HK-2 (cell line): ENCODE measurements at regions not wholly inside any gene's neighbourhood (a gene's known extent, or its start where the extent isn't known, plus 50 kb on each side); places are given as distances from the start of the nearest gene placed in this dataset.
"Not testable (repeated sequence)": the region's sequence is repeated elsewhere in the genome, so short reads cannot be mapped to it uniquely, and the experiment has no call there.

Experiments used
- DNase-seq: peaks from one replicate; pipeline ENCODE4 v3.0.0-alpha.2; 2018; ENCODE audit not compliant: unreplicated experiment

DNA sequence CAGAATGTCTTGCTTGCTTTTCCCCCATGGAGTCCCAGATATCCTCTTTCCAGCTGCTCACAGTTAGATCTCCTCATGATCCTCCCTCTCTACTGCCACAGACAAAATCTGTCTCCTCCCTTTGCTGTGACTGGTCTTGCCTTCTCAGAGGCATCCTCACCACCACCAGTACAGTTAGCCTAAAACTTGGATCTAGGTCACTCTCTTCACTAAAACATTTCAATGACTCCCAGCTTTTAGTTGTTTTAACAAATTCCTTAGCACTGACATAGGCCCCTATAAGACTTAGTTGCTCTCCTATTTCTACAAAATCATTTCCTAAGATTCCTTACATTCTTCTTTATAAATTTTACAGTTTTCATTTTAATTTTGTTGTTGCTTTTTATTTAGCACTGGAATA lies 734.2 kb upstream of the CHAC2 start:
- DNase-seq, result no peak

DNA sequence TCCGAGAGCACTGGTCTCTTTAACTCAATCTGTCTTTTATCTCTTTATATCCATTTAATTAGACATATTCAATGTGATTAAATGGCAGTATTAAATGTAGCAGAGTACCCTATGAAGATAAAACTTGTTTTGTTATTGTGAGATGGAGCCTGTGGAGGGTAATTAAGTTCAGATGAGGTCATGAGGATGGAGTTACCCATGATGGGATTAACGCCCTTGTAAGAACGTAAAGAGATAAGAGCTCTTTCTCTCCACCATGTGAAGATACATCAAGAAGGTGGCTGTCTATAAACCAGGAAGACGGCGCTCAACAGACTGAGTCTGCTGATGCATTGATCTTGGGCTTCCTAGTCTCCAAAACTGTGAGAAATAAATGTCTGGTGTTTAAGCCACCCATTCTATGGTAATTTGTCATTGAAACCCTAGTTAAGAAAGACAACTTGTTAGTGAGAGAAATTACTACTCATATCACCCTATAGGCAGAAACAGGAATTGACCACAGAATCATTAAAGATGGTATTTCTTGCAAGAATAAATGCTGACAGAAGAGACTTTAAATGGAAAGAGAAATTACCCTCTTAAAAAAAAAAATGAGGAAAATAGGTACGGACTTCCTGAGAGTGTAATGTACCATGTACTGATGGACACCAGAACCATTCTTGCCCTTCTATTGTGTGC lies 738.7 kb upstream of the CHAC2 start:
- DNase-seq, result no peak

DNA sequence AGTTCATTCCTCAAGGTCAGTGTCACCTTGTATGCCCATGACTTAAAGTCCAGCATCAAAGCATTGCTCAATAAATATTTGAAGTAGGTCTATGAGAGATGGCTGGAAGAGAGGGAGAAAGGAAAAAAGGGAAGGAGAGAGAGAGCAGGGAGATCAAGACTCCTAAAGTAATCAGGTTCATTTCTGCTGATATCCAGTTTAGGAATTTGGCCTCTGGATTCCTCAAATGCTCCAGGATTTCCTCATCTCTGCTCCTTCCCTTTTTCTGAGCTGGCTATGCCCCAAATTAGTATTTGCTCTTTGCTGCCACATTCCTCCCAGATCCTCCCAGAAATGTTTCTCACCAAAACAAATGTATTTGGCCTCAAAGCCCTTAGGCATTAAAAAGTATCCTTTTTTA lies 739.4 kb upstream of the CHAC2 start:
- DNase-seq, result no peak

DNA sequence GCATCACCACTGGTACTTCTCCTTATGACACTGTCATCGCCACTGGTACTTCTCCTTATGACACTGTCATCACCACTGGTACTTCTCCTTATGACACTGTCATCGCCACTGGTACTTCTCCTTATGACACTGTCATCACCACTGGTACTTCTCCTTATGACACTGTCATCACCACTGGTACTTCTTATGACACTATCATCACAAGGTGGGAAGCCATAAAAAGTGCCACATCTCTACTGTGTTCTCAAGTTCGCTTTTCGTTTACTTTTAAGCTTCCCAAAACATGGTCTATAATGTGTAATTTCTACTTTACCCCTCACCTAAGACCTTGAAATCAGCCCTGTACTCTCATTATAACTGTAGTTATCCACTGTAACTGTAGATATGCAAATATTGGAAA lies 745.4 kb upstream of the CHAC2 start:
- DNase-seq, result not testable (repeated sequence)

DNA sequence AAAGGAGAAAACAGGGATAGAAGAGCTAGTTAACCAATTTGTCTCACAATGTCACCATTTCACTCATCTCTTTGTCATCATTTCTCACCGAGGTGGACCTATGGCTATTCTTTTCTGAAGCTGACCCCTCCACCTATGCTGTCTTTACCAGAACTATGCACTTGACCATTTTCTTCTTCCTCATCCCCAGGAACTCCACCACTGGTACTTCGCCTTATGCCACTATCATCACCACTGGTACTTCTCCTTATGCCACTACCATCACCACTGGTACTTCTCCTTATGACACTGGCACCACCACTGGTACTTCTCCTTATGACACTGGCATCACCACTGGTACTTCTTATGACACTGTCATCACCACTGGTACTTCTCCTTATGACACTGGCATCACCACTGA lies 745.8 kb upstream of the CHAC2 start:
- DNase-seq, result no peak

DNA sequence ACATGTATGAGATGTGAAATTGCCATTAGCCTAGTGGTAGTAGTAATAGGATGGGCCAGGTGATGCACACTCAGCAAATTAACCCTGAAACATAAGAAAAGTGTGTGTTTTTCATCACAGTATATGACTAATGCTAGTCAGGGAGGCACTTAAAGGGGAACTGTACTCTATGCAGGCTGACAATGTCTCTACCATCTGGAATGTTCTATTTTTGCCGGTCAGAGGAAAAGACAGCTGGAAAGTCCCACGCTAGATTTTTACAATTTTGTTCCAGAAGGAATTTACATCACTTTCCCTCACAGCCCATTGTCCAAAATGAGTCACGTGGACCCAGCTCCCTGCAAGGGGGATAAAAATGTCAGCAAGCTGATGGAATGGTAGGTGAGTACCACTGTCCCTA lies 746.3 kb upstream of the CHAC2 start:
- no peak for DNase-seq

DNA sequence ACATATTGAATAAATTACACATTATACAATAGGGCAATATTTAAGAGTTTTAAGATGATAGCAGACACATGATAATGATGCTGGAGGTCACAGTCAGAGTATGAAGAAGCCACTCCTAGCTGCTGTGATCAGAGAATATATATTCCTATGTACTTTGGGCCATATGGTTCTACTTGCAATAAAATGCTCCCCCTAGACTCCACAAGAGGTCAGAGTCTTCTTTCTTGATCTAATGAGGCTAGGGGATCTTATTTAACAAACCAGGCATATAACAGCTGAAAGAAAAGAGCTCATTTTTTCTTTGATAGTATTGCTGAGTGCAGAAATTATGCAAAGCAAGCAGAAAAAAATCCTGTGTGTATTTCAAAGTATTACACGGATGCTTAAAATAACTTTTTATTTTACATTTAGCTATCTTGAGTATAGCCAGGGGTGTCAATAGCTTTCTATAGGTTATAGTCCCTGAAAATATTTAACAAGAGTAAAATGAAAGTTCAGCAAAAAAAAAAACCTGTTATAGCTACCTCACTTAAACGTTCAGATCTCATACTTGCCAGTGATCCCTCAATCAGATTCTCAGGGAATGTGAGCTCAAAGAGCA lies 748.7 kb upstream of the CHAC2 start:
- no peak for DNase-seq

DNA sequence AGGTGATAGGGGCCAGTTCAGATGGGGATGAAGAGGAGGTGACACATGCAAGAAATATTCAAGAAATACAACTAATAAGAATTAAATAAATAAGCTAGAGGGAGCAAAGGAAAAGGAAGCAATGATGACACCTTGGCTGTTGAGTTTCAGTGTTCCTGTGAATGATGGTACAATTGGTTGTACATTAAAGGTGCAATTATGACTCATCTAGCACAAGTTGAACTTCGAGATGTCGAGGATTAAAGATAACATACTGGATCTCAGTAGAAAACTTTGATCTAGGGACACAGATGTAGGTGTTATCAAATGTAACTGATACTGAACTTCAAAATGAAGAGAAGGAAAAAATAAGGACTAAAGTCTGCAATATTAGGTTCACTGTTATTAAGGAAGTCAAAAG lies 760.6 kb upstream of the CHAC2 start:
- no peak for DNase-seq

DNA sequence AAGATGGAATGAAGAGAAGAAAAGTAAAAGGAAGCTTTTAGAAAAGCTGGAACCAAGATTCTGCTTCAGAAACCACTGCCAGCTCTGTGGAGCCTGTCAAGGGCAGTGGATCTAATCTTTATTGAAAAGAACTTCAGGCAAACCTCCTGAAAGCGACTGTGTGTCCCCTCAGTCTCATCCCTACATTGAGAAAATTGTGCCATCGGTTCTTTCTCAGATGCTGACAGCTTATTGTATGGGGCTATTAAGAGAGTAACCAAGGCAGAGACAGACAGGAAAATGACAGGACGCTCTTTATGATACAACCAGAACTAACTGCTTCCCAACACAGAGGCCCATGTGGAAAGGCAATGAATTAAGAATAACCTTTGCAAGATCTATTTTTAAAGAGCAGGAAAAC lies 763.2 kb upstream of the CHAC2 start:
- DNase-seq, result no peak

DNA sequence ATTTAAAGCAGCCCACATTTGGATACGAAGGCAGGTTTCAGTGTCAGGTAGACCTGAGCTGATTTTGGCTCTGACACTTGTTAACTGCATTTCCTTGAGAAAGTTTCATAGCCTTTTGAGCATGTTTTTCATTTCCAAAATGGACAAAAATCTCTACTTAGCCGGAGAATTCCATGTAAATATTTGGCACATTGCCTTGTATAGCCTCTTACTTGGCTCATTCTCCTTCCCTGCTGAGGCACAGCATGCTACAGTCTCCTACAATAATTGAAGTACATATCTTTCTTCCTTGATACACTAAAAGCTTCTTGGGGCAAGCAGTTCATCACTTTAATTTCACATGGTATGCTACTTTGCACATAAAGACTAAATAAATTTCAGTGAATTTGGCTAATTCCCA lies 772.2 kb upstream of the CHAC2 start:
- DNase-seq, result no peak

DNA sequence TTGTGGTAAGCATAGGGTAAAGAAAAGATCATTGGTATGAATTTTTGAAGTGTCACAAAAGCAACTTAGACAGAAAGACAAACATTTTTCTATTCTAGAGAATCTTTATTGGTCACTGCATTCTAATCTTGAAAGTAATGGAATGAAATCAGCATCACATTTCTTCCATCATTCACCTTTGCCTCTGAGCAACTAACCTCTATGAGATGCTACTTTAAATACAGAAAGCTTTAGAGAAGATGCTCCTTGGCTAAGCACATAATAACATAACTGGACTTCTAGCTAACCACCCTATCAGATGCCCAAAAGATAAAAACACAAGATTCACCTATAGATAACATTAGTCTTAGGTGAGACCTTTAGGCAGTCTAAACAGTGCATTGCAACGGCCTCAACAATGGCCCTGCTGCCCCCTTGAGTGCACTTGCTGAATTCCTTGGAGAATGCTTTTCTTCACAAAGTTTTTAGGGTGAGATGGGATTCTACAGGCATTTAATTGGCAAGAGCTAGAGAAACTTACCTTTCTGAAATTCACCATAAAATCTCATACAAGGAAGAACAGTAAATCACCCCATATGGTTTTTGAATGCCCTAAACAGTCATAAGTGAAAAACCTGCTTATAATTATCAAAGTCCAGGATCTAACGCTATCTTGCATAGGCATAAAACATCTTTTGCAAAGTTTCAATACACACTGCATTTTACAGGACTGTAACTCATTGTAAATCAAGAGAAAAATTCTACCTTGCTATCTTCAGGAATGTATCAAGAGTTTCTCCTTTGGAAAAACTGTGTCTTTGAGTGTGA lies 791.3 kb upstream of the CHAC2 start:
- peak; percentile 5 for DNase-seq

DNA sequence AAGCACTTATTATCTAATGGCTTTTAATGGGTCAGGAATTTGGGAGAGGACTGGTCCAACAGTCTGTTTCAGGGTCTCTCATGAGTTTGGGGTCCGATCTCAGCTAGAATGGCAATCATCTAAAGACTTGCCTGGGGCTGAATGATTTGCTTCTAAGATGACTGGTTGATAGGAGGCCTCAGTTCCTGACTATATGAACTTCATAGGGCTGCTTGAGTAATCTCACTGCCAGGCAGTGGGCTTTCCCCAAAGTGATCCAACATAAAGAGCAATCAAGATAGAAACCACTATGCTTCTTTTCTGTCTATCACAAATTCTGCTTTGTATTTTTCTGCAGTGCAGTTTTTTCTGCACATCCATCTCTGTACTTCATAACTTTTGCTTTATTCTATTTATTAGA lies 793.5 kb upstream of the CHAC2 start:
- no peak for DNase-seq

DNA sequence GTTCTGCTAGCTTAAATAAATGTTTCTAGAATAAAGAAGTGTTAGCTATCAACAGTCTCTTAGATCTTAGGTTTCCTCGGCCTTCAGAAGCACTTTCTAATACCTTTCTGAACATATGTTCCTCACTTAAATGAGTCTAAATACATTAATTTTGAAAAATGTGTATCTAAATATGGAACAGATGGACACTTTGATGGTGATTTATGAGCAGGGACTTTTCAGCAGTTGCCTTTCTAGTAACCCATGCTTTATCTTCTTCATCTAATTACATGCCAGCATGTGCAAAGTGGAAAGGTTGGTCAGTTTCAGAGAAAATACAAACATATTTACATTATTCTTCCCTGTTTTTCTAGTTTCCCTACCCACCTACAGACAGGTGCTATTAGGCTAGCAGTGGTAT lies 797.0 kb upstream of the CHAC2 start:
- DNase-seq, result no peak

DNA sequence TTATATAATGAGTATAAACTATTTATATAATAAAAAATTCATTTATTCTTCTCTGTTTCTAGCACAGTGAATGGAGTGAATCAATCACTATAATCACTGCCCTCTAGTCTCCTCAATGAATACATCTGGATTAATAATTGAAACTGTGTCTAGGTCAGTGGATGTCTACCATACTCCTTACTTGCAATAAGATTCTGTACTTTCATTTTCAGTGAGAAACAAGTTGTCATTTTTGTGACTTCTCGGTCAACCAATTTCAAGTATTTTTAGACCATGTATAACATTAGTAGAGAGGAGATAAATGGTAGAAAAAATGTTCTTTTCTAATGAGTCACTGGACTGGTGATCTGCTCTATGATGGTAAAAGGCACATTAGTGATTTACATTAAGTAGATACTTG lies 799.6 kb upstream of the CHAC2 start:
- DNase-seq, result no peak

DNA sequence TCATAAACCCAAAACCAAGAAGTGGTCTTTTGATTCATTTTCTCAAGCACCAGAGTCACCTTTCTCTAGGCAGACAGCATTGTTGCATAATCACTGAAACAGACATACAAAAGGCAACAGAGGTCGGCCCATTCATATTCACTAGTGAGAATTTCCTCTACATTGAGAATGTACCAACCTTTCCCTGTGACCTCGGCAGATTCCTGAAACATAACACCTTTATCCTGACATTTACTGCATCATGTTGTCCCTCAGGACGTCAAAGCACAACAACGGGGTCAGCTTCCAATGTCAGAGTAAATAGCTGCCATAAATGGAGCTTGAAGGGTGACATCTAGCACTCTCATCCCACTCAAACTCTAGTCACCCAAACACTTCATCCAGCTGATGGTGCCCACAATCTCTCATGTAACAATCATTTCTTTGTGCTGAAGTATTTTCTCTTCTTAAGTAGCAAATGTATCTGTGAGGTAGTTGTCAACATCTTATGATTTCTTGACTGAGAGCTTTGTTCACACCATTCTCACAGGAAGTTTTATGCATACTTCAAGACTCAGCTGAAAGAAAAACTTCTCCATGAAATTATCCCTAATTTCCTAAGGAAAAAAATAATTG lies 802.6 kb upstream of the CHAC2 start:
- no peak for DNase-seq

DNA sequence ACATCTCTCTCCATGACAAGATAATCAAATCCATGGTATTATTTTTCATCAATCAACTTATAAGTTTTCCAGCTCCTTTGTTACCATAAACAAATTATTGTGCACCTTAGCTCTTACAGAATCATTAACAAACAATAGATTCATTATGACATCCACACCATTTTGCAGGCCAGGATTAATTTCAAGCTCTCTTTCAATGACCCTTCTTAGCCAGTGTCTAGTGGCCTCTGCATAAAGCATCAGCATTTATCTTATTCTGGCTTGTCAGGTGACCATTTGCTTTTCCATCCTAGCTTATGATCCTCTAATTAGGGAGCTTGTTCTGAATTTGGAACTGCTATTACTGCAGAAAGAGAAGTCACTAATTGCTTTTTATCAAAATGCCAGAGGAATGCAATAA lies 806.2 kb upstream of the CHAC2 start:
- DNase-seq, result no peak

DNA sequence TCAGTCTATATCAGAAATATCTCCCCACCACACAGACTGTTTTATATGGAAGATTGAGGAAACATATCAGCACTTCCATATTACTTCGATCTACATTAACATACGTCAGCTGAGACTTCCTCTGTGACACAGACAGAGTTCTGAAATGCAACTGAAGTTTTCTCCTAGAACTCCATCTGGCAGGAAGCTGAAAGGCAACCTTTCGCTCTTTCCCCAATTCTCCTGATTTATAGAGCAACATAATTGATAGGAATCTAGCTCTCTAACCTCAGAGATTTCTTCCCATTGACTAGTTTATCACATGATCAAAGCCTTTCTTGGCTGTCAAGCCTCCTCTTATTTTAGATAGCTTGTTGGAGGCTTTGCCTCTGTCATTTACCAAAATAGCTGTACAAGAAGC lies 806.7 kb upstream of the CHAC2 start:
- no peak for DNase-seq

DNA sequence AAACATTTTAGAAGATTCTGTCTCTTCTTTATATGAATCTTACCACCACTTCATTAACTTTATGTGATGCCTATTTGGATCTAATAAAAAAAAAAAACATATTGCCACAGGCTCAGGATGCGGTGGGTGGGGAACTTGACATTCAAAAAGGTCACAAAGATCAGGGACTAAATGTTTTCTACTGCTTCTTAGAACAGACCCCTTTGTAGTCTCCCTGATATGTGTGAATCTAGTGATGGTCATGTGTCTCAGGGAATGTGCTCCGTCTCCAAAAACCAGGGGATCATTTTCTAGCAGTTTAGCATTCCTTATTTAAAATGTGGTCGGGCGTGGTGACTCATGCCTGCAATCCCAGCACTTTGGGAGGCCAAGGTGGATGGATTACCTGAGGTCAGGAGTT lies 807.8 kb upstream of the CHAC2 start:
- DNase-seq, result no peak

DNA sequence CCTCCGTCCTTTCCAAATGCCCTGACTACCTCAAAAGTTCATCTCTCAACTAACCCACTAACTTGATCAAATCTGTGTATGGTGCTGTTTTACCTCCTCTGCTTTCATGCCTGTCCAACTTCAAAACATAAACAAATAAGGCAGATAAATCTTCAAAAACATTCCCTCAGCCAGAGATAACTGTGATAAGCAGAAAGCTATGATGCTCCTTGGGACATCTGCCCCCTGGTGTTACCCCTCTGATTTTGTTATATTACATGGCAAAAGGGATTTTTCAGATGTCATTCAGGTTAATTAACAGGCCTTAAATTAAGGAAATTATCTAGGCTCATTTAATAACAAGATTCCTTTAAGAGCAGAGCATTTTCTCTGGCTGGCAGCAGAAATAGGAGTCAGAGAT lies 810.8 kb upstream of the CHAC2 start:
- no peak for DNase-seq

DNA sequence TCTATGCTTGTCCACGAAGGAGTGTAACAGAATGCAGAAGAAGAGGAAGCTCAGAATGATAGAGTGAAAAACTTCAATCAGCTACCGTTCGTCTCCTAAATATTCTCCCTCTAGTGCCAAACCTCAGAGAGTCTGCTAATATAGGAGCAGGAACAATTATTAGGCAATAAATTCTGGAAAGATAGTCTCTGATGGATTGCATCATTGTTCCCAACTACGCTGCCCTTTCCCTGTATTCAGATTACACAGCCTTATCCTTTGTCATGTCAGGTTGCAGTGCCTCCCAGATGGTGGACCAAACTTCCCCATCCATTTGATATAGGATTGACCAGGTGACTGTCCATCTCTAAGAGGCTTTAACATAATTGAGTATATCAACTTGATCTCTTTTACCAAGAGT lies 811.5 kb upstream of the CHAC2 start:
- no peak for DNase-seq

DNA sequence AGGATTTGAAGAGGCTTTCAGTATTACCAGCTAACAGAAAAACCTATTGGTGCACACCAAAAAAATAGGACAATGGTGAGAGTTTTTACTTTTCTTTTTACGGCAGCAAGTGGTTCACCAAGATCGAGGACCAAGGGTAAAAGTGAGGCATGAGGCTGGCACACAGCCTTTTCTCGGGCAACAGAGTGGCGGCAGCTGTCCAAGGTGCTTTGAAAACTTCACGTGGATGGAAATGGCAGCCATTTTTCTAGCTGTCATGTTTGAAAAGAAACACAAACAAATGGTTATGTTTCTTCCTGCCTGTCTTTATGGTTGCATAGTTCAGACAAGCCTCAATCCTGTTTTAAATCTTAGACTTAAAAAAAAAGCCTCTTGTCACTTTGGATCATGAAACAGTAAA lies 812.5 kb upstream of the CHAC2 start:
- DNase-seq, result no peak

DNA sequence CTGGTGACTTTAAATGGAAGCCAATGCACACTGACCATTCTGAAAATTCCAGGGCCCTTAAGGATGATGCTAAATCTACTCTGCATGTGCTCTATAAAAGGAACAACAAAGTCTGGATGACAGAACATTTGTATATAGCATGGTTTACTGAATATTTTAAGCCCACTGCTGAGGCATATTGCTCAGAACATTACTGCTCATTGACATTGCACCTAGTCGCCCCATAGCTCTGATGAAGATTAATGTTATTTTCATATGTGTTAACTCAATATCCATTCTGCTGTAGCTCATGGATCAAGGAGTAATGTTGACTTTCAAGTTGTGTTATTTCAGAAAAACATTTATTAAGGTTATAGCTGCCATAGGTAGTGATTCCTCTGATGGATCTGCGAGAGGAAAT lies 827.5 kb upstream of the CHAC2 start:
- no peak for DNase-seq

DNA sequence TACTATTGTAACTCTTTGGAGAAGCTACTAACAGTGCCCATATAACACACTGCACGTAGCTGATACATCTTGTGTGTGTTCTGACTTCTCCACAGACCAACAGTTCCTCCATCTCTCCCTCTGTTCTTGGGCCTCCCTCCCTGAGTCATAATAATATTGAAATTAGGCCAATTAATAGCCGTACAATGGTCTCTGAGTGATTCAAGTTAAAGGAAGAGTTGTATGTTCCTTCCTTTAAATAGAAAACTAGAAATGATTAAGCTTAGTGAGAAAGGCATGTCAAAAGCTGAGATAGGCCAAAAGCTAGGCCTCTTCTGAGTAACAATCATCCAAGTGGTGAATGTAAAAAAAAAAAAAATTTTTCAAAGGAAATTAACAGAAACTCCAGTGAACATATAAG lies 828.4 kb upstream of the CHAC2 start:
- DNase-seq, result no peak
